WI38 (cell line): ENCODE measurements at regions not wholly inside any gene's neighbourhood (a gene's known extent, or its start where the extent isn't known, plus 50 kb on each side); places are given as distances from the start of the nearest gene placed in this dataset.

Source experiments
- H3K4me3 ChIP-seq: 2 replicates; pipeline ENCODE4 v1.5.1; 2011; ENCODE audit warnings: low read depth, mild to moderate bottlenecking, control low read depth, low read length
- CTCF ChIP-seq: IDR thresholded peaks from 2 replicates; pipeline ENCODE4 v1.5.1; 2012; ENCODE audit warnings: low read depth, mild to moderate bottlenecking, control low read depth, low read length

- H3K4me3 ChIP-seq, result no peak overlapping the region
- TF ChIP-seq CTCF, result no peak
These were observed 131.4 kb downstream of the EDN1 start for GRCh38 chr6:12421596-12421995.

- TF ChIP-seq CTCF, result no peak
- no peak overlapping the region for H3K4me3 ChIP-seq
These were observed 132.7 kb downstream of the EDN1 start for GRCh38 chr6:12422848-12423247.

- H3K4me3 ChIP-seq, result no peak overlapping the region
- no peak for TF ChIP-seq CTCF
These were observed 133.7 kb downstream of the EDN1 start for GRCh38 chr6:12423832-12424231.

- no peak for TF ChIP-seq CTCF
- no peak overlapping the region for H3K4me3 ChIP-seq
These were observed 136.0 kb downstream of the EDN1 start for GRCh38 chr6:12426121-12426520.

GRCh38 chr6:12431023-12431422 is 140.9 kb downstream of the EDN1 start:
- TF ChIP-seq CTCF, result no peak
- no peak overlapping the region for H3K4me3 ChIP-seq

- no peak overlapping the region for H3K4me3 ChIP-seq
- no peak for TF ChIP-seq CTCF
These were observed 146.1 kb downstream of the EDN1 start for GRCh38 chr6:12436224-12436623.

GRCh38 chr6:12436683-12437082 is 146.5 kb downstream of the EDN1 start:
- no peak overlapping the region for H3K4me3 ChIP-seq
- no peak for TF ChIP-seq CTCF
